ENCODE measurements at regions not wholly inside any gene's neighbourhood (a gene's known extent, or its start where the extent isn't known, plus 50 kb on each side); places are given as distances from the start of the nearest gene placed in this dataset.

- TF ChIP-seq POLR2AphosphoS5 (IDR thresholded peaks at IDR 0.05; ENCODE audit: low read depth, low read length) (no peak), TAF1 (IDR thresholded peaks at IDR 0.05; ENCODE audit: borderline replicate concordance, insufficient read depth, low read length) (no peak)
Measured at GRCh38 chr7:35419391-35419755, 165.5 kb upstream of the TBX20 start.
